ENCODE measurements at regions not wholly inside any gene's neighbourhood (a gene's known extent, or its start where the extent isn't known, plus 50 kb on each side); places are given as distances from the start of the nearest gene placed in this dataset.

- DNase-seq = no peak
Measured at GRCh38 chr11:80724366-80724765, 1283.5 kb upstream of the TENM4 start.

- DNase-seq = no peak
Measured at GRCh38 chr11:80722629-80723028, 1281.8 kb upstream of the TENM4 start.

DNA sequence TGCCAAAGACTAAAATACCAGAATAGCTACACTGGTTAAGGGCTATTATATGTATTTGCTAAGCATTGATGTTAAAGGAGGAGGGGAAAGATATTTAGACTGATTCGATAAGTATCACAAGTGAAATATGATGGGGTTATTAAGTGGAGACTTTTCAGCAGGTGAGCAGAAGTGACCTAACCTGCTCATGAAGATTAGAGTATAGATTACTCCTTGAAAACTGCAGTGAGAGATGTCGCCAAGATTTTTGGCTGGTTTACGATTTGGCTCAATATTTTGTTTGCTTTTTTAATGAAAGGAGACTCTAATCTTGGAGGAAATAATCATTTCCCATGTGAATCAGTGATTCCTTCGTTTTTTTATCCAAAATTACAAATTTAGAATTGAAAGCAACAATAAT lies 1279.5 kb upstream of the TENM4 start:
- DNase-seq = no peak

DNA sequence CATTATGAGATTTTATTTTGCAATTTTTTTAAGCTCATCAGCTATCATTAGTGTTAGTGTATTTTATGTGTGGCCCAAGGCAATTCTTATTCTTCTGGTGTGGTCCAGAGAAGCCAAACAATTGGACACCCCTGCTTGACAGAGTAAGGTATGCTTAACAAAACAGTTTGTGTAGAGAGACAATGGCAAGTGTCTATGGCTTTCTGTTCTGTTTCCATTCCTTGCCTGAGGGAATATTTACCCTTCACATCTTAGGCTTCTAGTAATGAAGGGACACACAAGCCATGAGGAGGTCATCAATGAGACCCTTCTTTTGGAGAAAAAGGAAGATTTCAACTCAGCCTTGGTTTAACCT lies 1278.4 kb upstream of the TENM4 start:
- no peak for DNase-seq

DNA sequence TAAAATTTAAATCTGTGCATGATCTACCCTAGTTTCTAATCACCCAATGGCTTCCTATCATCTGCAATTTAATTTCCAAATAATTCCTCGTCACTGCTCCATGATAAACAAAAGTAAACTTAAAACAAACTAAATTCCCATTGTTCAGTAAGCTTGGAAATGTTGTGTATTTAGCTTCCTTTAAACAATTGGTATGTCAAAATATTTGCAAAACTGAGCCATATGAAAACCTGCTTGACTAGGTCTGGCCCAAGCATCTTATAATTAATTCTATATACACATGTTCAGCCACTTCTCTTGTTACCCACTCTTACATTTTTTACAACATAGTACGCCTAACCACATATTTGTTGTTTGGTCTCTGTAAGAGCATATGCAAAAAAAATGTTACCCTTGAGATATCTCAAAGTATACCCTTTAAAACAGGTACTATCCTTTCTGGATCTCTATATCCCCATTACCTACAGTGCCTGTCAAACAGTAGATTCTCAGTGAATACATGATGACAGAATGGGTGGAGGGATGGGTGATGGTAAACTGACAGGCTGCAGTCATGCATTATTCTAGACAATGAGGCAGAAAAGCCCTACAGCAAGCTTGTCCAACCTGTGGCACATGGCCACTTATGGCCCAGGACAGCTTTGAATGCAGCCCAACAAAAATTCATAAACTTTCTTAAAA lies 1277.9 kb upstream of the TENM4 start:
- no peak for DNase-seq

DNA sequence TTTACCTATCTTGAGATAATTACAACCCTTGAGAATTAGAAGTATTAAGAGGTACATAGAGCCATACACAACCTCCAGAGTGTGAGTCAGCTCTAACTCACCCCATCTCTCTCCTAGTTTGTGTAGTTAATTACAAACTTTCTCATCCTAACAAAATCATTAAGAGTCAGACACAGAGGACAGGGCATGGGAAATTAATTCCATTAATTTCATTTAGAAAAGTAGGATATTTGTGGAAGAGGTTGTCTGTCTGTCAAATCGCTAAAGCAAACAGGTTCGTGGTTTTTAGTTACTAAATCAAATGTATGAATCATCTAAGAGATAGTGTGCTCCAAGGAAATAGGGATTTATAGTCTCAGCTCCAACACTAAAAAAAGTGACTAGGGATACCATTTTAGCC lies 1261.4 kb upstream of the TENM4 start:
- DNase-seq = no peak

GRCh38 chr11:80700386-80700785 lies 1259.6 kb upstream of the TENM4 start:
- DNase-seq = no peak

GRCh38 chr11:80699406-80700177 lies 1258.8 kb upstream of the TENM4 start:
- DNase-seq = peak in 10 of 56 donors; percentile 0 to 18 (median 2)

GRCh38 chr11:80698637-80699036 lies 1257.8 kb upstream of the TENM4 start:
- no peak for DNase-seq

DNA sequence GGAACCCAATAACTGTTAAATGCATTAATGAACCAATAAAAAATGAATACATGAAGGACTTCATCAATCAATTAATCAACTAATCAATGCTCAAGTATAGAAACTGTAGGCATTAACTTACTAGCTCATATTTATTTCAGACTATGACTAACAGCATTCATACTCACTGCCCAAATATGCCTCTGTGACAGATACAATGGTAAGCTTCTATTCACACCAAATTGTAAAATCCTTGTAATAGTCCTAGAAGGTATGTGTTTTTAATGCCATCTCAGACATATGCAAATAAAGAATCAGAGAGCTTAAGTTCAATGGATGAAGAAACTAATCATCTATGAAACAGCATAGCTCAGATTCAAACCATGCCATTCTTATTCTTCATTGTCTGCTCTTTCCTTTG lies 1253.6 kb upstream of the TENM4 start:
- DNase-seq = no peak

- DNase-seq = no peak
Measured at GRCh38 chr11:80687941-80688340, 1247.1 kb upstream of the TENM4 start.

DNA sequence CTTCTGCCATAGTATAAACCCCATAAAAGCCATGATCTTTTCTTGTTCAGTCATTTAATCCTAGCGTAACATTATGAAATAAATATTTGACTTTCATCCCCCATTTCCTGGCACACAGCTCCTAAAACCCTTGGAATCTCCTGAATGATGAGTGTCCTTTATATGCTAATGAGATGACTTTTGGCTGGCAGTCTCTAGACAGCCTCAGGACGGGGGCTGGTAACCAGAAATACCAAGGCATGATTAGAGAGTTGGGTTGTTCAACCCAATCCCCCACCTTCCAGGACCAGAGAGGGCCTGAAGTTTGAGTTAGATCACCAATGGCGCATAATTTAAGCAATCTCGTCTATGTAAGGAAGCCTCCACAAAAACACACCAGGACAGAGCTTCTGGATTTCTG lies 1246.1 kb upstream of the TENM4 start:
- no peak for DNase-seq

DNA sequence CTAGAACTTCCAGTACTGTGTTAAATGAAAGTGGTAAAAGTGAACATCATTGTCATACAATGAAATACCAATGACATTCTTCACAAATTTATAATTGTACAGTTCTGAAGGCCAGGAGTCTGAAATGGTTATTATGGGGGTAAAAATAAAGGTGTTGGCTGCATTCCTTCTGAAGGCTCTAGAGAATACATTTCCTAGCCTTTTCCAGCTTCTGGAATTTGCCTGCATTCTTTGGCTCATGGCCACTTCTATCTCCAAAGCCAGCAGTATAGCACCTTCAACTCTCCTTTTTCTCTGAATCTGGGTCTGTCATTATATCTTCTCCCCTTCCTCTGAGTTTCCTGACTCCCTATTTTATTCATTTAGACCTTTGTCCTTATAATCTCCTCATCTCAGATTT lies 1232.7 kb upstream of the TENM4 start:
- no peak for DNase-seq

DNA sequence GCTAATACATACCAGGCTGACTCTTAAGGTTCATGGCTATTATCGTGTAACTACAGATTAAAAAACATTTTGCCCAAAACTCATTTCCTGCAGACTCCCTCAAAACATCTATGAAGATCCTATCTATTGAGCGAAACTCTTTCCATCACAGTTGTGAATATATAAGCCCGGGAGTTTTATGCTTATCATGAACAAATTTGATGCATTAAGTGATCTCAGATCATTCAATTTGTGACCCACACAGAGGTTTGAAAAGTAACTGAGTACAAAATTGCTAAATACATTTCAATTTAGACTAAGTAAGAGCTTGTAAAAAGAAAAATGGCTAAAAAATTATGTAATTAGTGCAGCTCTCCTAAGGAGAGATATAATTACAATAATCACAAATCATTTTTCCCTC lies 1228.8 kb upstream of the TENM4 start:
- no peak for DNase-seq

DNA sequence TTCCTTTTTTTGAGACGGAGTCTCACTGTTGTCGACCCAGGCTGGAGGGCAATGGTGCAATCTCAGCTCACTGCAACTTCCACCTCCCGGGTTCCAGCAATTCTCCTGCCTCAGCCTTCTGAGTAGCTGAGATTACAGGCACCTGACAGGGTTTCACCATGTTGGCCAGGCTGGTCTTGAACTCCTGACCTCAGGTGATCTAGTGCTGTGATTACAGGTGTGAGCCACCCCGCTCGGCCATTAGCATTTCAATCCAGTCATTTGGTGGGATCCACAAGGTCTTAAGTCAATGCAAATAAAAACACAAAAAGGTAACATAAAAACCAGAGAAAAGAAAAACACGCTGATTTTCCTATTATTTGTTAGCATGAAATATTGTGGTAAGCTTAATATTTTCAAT lies 1227.2 kb upstream of the TENM4 start:
- DNase-seq = no peak

GRCh38 chr11:80655834-80656233 lies 1215.0 kb upstream of the TENM4 start:
- no peak for DNase-seq

GRCh38 chr11:80650966-80651365 lies 1210.1 kb upstream of the TENM4 start:
- DNase-seq = no peak

DNA sequence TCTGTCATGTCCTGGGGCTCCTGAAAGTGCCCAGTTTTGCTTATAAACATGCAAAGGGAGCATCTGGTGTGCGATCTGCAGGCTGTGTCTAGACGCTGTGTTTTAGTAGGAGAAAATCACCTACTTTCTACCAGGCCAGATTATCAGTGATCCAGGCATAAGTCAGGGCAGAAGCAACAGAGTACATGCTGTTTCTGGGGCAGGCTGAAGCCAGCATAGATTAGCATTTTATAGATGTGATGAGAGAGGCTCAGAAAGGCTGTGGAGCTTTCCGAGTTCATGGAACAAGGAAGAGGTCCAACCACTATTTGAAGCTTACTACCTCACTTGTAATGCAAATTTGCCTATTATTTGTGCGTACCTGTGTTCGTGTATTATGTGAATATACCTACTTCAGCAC lies 1208.4 kb upstream of the TENM4 start:
- no peak for DNase-seq

- DNase-seq = no peak
Measured at GRCh38 chr11:80638296-80638695, 1197.5 kb upstream of the TENM4 start.

DNA sequence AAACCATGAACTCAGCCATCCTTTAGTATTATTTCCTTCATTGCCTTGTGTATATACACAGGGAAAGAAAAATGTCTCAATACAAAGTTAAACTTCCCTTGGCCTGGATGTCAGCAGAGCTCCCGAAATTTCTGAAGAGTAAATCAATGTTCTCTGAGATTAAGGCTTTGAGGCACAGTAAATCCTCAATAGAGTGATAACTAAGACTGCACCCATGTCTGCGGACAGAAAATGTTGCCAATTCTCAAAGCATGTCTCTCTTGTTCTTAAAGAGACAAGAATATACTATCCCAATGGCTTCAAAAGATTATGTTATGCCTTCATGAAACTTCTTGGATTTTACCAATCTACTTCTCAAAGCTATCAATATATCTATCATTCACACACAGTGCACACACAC lies 1196.7 kb upstream of the TENM4 start:
- no peak for DNase-seq

DNA sequence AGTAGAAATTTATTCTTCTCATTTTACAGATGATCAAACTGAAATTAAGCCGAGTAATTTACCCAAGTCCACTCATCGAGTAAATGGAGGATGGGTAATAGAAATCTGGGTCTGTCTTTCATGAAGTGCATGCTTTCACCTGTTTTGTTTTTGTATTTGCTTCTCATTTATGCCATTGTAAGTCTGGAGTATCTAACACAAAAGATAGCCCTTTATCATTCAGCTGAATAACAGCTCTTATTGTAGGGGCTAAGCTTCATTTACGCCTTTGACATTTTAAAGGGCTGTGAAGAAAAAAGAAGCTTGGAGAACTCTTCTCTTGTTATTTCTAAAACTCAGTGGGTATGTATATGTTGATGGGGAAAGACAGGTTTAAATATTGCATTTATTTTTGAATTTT lies 1196.2 kb upstream of the TENM4 start:
- DNase-seq = no peak

DNA sequence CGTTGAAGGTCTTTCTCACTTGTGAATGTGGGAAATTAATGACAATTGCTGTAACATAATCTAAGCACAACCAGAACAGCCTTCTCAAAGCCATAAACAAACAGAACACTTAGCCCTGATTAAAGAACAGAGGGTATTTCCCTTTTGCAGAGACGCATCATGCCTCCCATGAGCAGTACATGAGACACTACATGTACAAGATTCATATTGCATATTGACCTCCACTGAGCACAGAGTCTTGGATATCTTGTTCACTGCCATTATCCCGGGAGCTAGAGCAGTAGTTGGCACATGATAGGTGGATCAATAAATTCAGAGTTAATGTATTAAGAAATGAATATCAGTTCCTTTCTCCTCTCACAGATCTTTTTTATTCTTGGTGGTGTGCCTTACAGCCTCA lies 1194.3 kb upstream of the TENM4 start:
- no peak for DNase-seq

- DNase-seq = no peak
Measured at GRCh38 chr11:80632691-80633090, 1191.9 kb upstream of the TENM4 start.
